ENCODE measurements at regions not wholly inside any gene's neighbourhood (a gene's known extent, or its start where the extent isn't known, plus 50 kb on each side); places are given as distances from the start of the nearest gene placed in this dataset.

- no peaks in the 10 kb centered on the region for H3K36me3 ChIP-seq
- TF ChIP-seq CTCF (IDR thresholded peaks at IDR 0.05) (no peak), EP300 (IDR thresholded peaks at IDR 0.05) (no peak), POLR2A (IDR thresholded peaks at IDR 0.05) (no peak)
- no peak overlapping the region for H3K4me3 ChIP-seq
- H3K4me1 ChIP-seq (ENCODE audit: insufficient read depth) = peaks cover 4% of the 10 kb centered on the region
- WGBS, 3 donors = 86 to 90% (median 89%) methylated on average over 3 of the region's 3 CpGs
- DNase-seq = no peak
- H3K27me3 ChIP-seq = no peaks in the 10 kb centered on the region
- no peak overlapping the region for H3K27ac ChIP-seq
- intact Hi-C loops (cut with DNase I) = no loop called here
- H3K9me3 ChIP-seq = no peaks in the 10 kb centered on the region
Observed at GRCh38 chr22:27681037-27681436, 120.5 kb downstream of the MN1 start.

GRCh38 chr22:27682437-27682836 is 119.1 kb downstream of the MN1 start:
- no peak overlapping the region for H3K27ac ChIP-seq
- no peak overlapping the region for H3K4me3 ChIP-seq
- H3K36me3 ChIP-seq = no peaks in the 10 kb centered on the region
- TF ChIP-seq CTCF (IDR thresholded peaks at IDR 0.05) (no peak), EP300 (IDR thresholded peaks at IDR 0.05) (no peak), POLR2A (IDR thresholded peaks at IDR 0.05) (no peak)
- 69 to 84% (median 73%) methylated on average over 9 of the region's 9 CpGs for WGBS, 3 donors
- DNase-seq = no peak
- no peaks in the 10 kb centered on the region for H3K9me3 ChIP-seq
- intact Hi-C loops (cut with DNase I) = no loop called here
- no peaks in the 10 kb centered on the region for H3K27me3 ChIP-seq
- peaks cover 2% of the 10 kb centered on the region for H3K4me1 ChIP-seq (ENCODE audit: insufficient read depth)

- Histone ChIP-seq H3K27ac (no peak overlapping the region), H3K4me1 (ENCODE audit: insufficient read depth) (peaks cover 2% of the 10 kb centered on the region), H3K9me3 (no peaks in the 10 kb centered on the region), H3K36me3 (no peaks in the 10 kb centered on the region), H3K27me3 (no peaks in the 10 kb centered on the region), H3K4me3 (no peak overlapping the region)
- WGBS, 3 donors = 33 to 43% (median 35%) methylated on average over 9 of the region's 9 CpGs
- DNase-seq = no peak
- intact Hi-C loops (cut with DNase I) = no loop called here
- TF ChIP-seq CTCF (IDR thresholded peaks at IDR 0.05) = no peak
- TF ChIP-seq POLR2A (IDR thresholded peaks at IDR 0.05) = no peak
- no peak for TF ChIP-seq EP300 (IDR thresholded peaks at IDR 0.05)
Observed at GRCh38 chr22:27684901-27685300, 116.7 kb downstream of the MN1 start.

GRCh38 chr22:27685515-27685914 is 116.0 kb downstream of the MN1 start:
- WGBS, 3 donors = 94 to 97% (median 96%) methylated on average over 5 of the region's 5 CpGs
- Histone ChIP-seq H3K4me3 (no peak overlapping the region), H3K9me3 (no peaks in the 10 kb centered on the region), H3K27ac (no peak overlapping the region), H3K27me3 (no peaks in the 10 kb centered on the region), H3K4me1 (ENCODE audit: insufficient read depth) (peaks cover 2% of the 10 kb centered on the region), H3K36me3 (no peaks in the 10 kb centered on the region)
- intact Hi-C loops (cut with DNase I) = no loop called here
- TF ChIP-seq CTCF (IDR thresholded peaks at IDR 0.05) (no peak), EP300 (IDR thresholded peaks at IDR 0.05) (no peak), POLR2A (IDR thresholded peaks at IDR 0.05) (no peak)
- DNase-seq = no peak

GRCh38 chr22:27685970-27686369 is 115.6 kb downstream of the MN1 start:
- Histone ChIP-seq H3K27me3 (no peaks in the 10 kb centered on the region), H3K36me3 (no peaks in the 10 kb centered on the region), H3K9me3 (no peaks in the 10 kb centered on the region), H3K4me1 (ENCODE audit: insufficient read depth) (peaks cover 2% of the 10 kb centered on the region), H3K4me3 (no peak overlapping the region), H3K27ac (no peak overlapping the region)
- whole genome bisulfite sequencing, 3 donors = 63 to 87% (median 72%) methylated on average over 1 of the region's 1 CpG
- no peak for TF ChIP-seq CTCF (IDR thresholded peaks at IDR 0.05)
- no peak for TF ChIP-seq POLR2A (IDR thresholded peaks at IDR 0.05)
- TF ChIP-seq EP300 (IDR thresholded peaks at IDR 0.05) = no peak
- no peak for DNase-seq
- intact Hi-C loops (cut with DNase I) = no loop called here
